Stimulated activated naive B cell treated with anti-CD40 and anti-IgM and Interleukin-4, amounts not matched to agents 10 μg/mL and 1 μg/mL and 100 μg/mL, for 72 hours (primary cell): ENCODE measurements at regions not wholly inside any gene's neighbourhood (a gene's known extent, or its start where the extent isn't known, plus 50 kb on each side); places are given as distances from the start of the nearest gene placed in this dataset.
A peak's percentile ranks its signal among the peaks of the same experiment; 100 is the strongest.
"Not testable (repeated sequence)": the region's sequence is repeated elsewhere in the genome, so short reads cannot be mapped to it uniquely, and the experiment has no call there.

Experiments used
- ATAC-seq, 2 donors: fragments of 150-1000 bp; cut with Tn5 transposase; replicated peaks; 2 replicates each; pipeline ENCODE4 v1.10.0; 2021; ENCODE audit warnings: moderate library complexity in 1 of 2
- DNase-seq: peaks from one replicate; pipeline ENCODE4 v3.0.0; 2021
- H3K27ac Mint-ChIP-seq: one replicate; pipeline ENCODE4 v1.8.0; 2022; ENCODE audit warnings: mild to moderate bottlenecking, mixed read lengths
- H3K27me3 Mint-ChIP-seq, 2 donors: one replicate each; pipeline ENCODE4 v1.8.0; 2022; ENCODE audit warnings: mixed read lengths in 2 of 2
- H3K36me3 Mint-ChIP-seq, 2 donors: one replicate each; pipeline ENCODE4 v1.8.0; 2022; ENCODE audit warnings: mixed read lengths in 2 of 2, mild to moderate bottlenecking in 1 of 2
- H3K4me1 Mint-ChIP-seq, 2 donors: one replicate each; pipeline ENCODE4 v1.8.0; 2022; ENCODE audit warnings: mixed read lengths in 2 of 2, mild to moderate bottlenecking in 1 of 2
- H3K4me3 Mint-ChIP-seq, 2 donors: one replicate each; pipeline ENCODE4 v1.8.0; 2022; ENCODE audit warnings: mild to moderate bottlenecking in 2 of 2, mixed read lengths in 2 of 2, moderate library complexity in 1 of 2
- H3K9me3 Mint-ChIP-seq, 2 donors: one replicate each; pipeline ENCODE4 v1.8.0; 2022; ENCODE audit warnings: mixed read lengths in 2 of 2, mild to moderate bottlenecking in 1 of 2

- Mint-ChIP-seq H3K9me3 (no peaks in the 10 kb centered on the region), H3K4me1 (peaks cover 2 to 5% of the 10 kb centered on the region in 2 donors), H3K36me3 (peaks cover 0 to 2% of the 10 kb centered on the region in 2 donors), H3K27ac (no peak overlapping the region), H3K4me3 (no peak overlapping the region), H3K27me3 (peaks cover 35 to 63% of the 10 kb centered on the region in 2 donors)
- ATAC-seq, result no peak
- DNase-seq, result no peak
Observed at GRCh38 chr15:70519004-70519365, 244.4 kb downstream of the UACA start.

DNA sequence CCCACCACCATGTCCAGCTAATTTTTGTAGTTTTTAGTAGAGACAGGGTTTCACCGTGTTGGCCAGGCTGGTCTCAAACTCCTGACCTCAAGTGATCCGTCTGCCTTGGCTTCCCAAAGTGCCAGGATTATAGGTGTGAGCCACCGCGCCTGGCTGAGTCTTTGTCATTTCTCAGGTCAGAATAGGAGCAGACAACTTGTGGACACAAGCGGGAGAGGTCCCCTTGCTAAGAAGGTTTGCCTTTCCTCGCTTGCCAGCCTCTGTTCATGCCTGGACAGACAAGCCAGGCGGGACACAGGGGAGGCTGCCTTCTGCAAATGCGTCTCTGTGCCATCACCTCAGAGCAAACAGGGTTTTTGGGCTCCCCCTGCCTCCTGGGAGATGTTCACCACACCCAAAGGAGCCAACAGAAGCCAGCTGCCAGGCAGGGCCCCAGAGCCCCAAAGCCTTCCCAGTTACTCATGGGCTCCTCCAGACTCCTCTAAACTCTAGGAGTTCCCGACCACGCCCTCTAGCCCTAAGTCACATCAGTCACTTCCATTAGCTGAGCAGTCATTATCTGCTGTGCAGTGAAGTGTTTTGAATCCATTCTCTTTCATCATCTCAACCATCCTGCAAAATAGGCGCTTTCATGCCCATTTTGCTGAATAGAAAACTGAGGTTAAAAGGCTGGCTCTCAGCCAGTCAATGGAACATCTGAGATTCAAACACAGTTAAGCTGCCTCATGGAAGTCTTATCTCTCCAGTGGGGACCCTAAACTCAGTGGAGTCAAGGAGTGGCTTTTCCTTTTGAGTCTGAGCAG lies 245.0 kb downstream of the UACA start:
- Mint-ChIP-seq H3K36me3 (peaks cover 0 to 2% of the 10 kb centered on the region in 2 donors), H3K9me3 (no peaks in the 10 kb centered on the region), H3K4me3 (no peak overlapping the region), H3K4me1 (peaks cover 0 to 1% of the 10 kb centered on the region in 2 donors), H3K27me3 (peaks cover 35 to 69% of the 10 kb centered on the region in 2 donors), H3K27ac (no peak overlapping the region)
- no peak for ATAC-seq
- no peak for DNase-seq

GRCh38 chr15:70517194-70517590 lies 246.2 kb downstream of the UACA start:
- DNase-seq (no peak), ATAC-seq (no peak)
- Mint-ChIP-seq H3K27ac (no peak overlapping the region), H3K9me3 (no peaks in the 10 kb centered on the region), H3K4me1 (peaks cover 1% of the 10 kb centered on the region in 2 donors), H3K36me3 (peaks cover 0 to 2% of the 10 kb centered on the region in 2 donors), H3K27me3 (peaks cover 35 to 70% of the 10 kb centered on the region in 2 donors), H3K4me3 (no peak overlapping the region)

DNA sequence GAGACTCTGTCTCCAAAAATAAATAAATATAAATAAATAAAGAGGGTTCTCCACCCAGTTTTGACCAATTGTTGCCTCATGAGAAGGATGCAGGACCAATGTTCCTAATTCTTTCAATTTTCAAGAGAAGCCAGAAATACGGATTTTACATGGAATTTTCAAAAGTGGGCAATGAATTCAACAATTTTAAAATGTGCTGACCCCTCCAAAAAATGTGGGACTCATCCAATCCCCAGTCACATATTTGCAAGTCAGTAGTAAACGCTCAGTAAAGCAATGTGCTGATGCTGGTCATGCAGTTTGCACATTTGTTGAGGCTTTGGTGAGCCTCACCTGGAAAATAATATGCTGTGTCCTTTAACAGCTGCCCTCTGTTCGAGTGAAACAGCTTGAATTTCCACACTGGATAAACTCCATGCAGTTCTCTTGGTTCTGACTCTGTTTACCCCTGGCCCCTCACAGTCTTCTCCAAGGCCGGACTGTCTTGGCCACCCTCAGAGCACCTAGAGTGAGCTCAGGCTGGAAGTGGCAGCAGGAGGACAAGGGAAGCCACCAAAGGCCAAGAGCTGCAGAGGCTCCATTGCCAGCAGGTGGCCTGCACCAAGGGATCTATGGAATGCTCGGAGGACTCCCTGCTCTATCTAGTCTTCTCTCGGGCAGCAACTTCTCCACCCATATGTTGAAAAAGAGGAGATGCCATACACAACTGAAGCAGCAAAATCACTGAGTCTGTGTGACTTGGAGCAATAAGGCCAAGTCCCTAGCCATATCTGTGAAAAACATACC lies 246.8 kb downstream of the UACA start:
- Mint-ChIP-seq H3K27me3 (peaks cover 35 to 67% of the 10 kb centered on the region in 2 donors), H3K27ac (no peak overlapping the region), H3K4me1 (peaks cover 5 to 7% of the 10 kb centered on the region in 2 donors), H3K36me3 (peaks cover 2 to 4% of the 10 kb centered on the region in 2 donors), H3K4me3 (no peak overlapping the region), H3K9me3 (peaks cover 2 to 3% of the 10 kb centered on the region in 2 donors)
- no peak for DNase-seq
- no peak for ATAC-seq

DNA sequence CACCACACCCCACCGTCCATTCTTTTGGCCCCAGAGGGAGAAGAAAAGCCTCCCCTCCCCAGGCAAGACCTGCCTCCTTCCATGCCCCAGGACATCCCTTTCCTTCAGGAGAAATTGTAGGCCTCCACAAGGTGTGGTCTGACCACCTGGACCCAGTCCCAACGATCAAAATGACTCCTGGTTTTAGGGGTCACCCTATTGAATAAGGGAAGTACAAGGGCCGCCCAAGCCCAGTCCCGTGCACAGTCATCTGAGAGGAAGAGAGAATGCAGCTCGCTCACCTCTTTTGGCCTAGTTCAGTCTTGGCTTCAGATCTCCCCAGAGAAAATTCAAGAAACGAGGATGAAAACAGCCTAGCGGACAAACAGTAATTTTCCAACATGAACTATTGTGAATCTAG lies 249.1 kb downstream of the UACA start:
- Mint-ChIP-seq H3K27me3 (peaks cover 26 to 58% of the 10 kb centered on the region in 2 donors), H3K4me3 (no peak overlapping the region), H3K4me1 (peaks cover 10 to 16% of the 10 kb centered on the region in 2 donors), H3K27ac (no peak overlapping the region), H3K9me3 (peaks cover 14 to 18% of the 10 kb centered on the region in 2 donors), H3K36me3 (peaks cover 10 to 13% of the 10 kb centered on the region in 2 donors)
- DNase-seq, result no peak
- ATAC-seq, result no peak

DNA sequence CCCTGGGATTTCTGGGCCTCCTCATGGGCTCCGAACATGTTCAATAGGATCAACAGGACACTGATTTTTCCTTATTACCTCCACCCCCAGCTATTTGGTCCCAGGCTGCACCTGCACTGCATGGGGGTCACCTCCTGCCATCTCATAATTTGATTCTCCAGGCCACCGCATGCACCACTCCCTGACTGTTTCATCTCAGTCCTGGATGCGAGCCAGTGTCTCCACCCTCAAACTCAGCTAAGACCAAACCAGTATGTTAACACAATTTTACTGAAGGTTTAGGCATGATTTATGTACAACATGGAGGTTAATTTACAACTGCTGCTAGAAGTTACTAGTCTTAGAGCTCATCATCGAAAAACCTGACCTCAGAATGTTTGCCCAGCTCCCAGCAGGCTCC lies 249.5 kb downstream of the UACA start:
- H3K27ac Mint-ChIP-seq, result no peak overlapping the region
- H3K4me3 Mint-ChIP-seq, result no peak overlapping the region
- H3K36me3 Mint-ChIP-seq, result peaks cover 12 to 13% of the 10 kb centered on the region in 2 donors
- DNase-seq (no peak), ATAC-seq (no peak)
- peaks cover 22 to 54% of the 10 kb centered on the region in 2 donors for H3K27me3 Mint-ChIP-seq
- H3K9me3 Mint-ChIP-seq, result peaks cover 14 to 20% of the 10 kb centered on the region in 2 donors
- peaks cover 13 to 21% of the 10 kb centered on the region in 2 donors for H3K4me1 Mint-ChIP-seq

DNA sequence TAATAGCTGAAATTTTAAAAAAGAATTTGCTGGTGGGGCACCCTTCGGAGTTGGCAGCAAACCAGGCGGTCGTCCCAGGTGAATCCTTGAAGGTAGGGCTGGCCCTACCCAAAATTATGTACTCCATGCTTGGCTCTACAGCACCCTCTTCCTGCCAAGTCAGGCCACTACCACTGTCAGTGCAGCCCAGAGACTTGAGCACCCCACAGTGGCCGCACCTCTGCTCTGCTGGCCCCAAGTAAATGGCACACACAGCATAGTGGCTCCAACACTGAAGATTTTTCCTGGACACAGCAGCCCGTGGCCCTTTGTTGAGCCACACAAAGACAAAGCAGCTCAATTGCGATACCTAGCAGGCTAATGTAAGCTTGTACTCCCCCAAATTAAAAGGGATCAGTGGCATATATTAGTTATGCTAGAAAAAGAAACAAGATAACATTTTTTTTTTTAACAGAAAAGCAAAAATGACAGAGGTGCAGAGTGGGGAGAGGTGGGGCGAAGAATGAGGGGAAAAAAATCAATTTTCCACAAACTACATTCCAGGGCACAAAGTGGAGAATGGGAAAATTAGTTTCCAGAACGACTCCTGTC lies 250.5 kb downstream of the UACA start:
- H3K4me3 Mint-ChIP-seq, result no peak overlapping the region
- H3K27me3 Mint-ChIP-seq, result peaks cover 15 to 44% of the 10 kb centered on the region in 2 donors
- ATAC-seq (peak; percentile 52 to 74), DNase-seq (no peak)
- H3K9me3 Mint-ChIP-seq, result peaks cover 14 to 21% of the 10 kb centered on the region in 2 donors
- H3K36me3 Mint-ChIP-seq, result peaks cover 15 to 16% of the 10 kb centered on the region in 2 donors
- H3K4me1 Mint-ChIP-seq, result peaks cover 21 to 26% of the 10 kb centered on the region in 2 donors
- H3K27ac Mint-ChIP-seq, result no peak overlapping the region

GRCh38 chr15:70511972-70512587 lies 251.3 kb downstream of the UACA start:
- not testable (repeated sequence) for H3K27ac Mint-ChIP-seq, H3K4me3 Mint-ChIP-seq, DNase-seq
- H3K9me3 Mint-ChIP-seq, result peaks cover 14 to 21% of the 10 kb centered on the region in 2 donors
- peaks cover 7 to 36% of the 10 kb centered on the region in 2 donors for H3K27me3 Mint-ChIP-seq
- H3K4me1 Mint-ChIP-seq, result peaks cover 21 to 26% of the 10 kb centered on the region in 2 donors
- peaks cover 15 to 16% of the 10 kb centered on the region in 2 donors for H3K36me3 Mint-ChIP-seq
- peak; percentile 15 to 29 for ATAC-seq

- Mint-ChIP-seq H3K9me3 (peaks cover 14 to 21% of the 10 kb centered on the region in 2 donors), H3K27me3 (peaks cover 5 to 29% of the 10 kb centered on the region in 2 donors), H3K27ac (no peak overlapping the region), H3K4me1 (peaks cover 33 to 39% of the 10 kb centered on the region in 2 donors), H3K4me3 (no peak overlapping the region), H3K36me3 (peaks cover 15 to 16% of the 10 kb centered on the region in 2 donors)
- ATAC-seq, result no peak
- no peak for DNase-seq
Observed at GRCh38 chr15:70510433-70510832, 252.9 kb downstream of the UACA start.

GRCh38 chr15:70509731-70510143 lies 253.6 kb downstream of the UACA start:
- no peak for DNase-seq
- H3K27me3 Mint-ChIP-seq, result peaks cover under 1 to 23% of the 10 kb centered on the region in 2 donors
- H3K9me3 Mint-ChIP-seq, result peaks cover 14 to 21% of the 10 kb centered on the region in 2 donors
- peaks cover 15 to 16% of the 10 kb centered on the region in 2 donors for H3K36me3 Mint-ChIP-seq
- peaks cover 39 to 46% of the 10 kb centered on the region in 2 donors for H3K4me1 Mint-ChIP-seq
- no peak overlapping the region for H3K27ac Mint-ChIP-seq
- peak overlapping the region in 1 of 2 donors; percentile 39 for H3K4me3 Mint-ChIP-seq
- no peak for ATAC-seq

DNA sequence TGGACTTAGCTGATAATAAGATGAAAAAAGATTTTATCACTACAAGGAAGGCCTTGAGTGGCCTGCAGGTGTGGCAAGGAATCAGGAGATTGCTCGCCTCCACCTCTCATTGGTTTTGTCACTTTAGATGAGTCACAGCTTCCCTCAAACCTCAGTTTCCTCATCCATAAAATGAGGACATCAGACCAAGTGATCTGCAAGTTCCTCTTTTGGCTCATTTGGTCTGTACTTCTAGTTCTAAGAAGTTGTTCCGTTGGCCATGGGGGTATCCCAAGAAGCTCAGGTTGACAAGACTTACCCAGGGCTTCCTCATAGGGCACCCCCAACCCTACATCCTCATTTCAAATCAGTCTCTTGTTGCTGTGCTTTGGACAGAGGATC lies 254.1 kb downstream of the UACA start:
- H3K9me3 Mint-ChIP-seq, result peaks cover 14 to 21% of the 10 kb centered on the region in 2 donors
- no peak overlapping the region for H3K4me3 Mint-ChIP-seq
- peaks cover 44 to 50% of the 10 kb centered on the region in 2 donors for H3K4me1 Mint-ChIP-seq
- DNase-seq (no peak), ATAC-seq (peak; percentile 38 to 47)
- H3K27me3 Mint-ChIP-seq, result peaks cover 0 to 19% of the 10 kb centered on the region in 2 donors
- H3K36me3 Mint-ChIP-seq, result peaks cover 15 to 16% of the 10 kb centered on the region in 2 donors
- no peak overlapping the region for H3K27ac Mint-ChIP-seq

GRCh38 chr15:70508561-70509281 lies 254.6 kb downstream of the UACA start:
- H3K9me3 Mint-ChIP-seq, result peaks cover 14 to 21% of the 10 kb centered on the region in 2 donors
- H3K27ac Mint-ChIP-seq, result no peak overlapping the region
- H3K36me3 Mint-ChIP-seq, result peaks cover 13 to 16% of the 10 kb centered on the region in 2 donors
- peaks cover 48 to 56% of the 10 kb centered on the region in 2 donors for H3K4me1 Mint-ChIP-seq
- H3K27me3 Mint-ChIP-seq, result peaks cover 0 to 14% of the 10 kb centered on the region in 2 donors
- no peak for DNase-seq
- ATAC-seq, result no peak
- H3K4me3 Mint-ChIP-seq, result no peak overlapping the region

- peak overlapping the region; percentile 31 for H3K27ac Mint-ChIP-seq
- H3K4me1 Mint-ChIP-seq, result peaks cover 56 to 64% of the 10 kb centered on the region in 2 donors
- peaks cover 13 to 16% of the 10 kb centered on the region in 2 donors for H3K36me3 Mint-ChIP-seq
- DNase-seq, result no peak
- ATAC-seq, result peak; percentile 8 to 10
- peaks cover 0 to 9% of the 10 kb centered on the region in 2 donors for H3K27me3 Mint-ChIP-seq
- peaks cover 14 to 21% of the 10 kb centered on the region in 2 donors for H3K9me3 Mint-ChIP-seq
- H3K4me3 Mint-ChIP-seq, result no peak overlapping the region
Observed at GRCh38 chr15:70507772-70508371, 255.5 kb downstream of the UACA start.
